ENCODE measurements at regions not wholly inside any gene's neighbourhood (a gene's known extent, or its start where the extent isn't known, plus 50 kb on each side); places are given as distances from the start of the nearest gene placed in this dataset.

DNA sequence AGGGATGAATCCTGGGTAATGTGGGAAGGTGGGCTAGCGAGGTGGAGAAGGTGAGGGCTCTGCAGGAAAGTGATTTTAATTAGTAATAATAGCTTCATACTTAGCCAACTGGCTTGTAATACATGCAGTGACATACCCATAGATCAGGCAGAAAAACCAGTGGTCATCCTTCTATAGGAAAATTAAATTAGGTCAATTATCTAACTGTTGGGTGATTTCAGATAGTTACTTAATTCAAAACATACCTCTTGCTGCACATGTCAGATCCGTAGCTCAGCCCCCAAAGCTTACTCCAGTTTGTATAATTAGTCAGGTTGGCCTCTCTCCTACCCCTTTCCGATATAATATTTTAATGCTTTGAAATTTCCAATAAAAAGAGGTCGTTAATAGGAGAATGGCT is 137.0 kb downstream of the TMEM114 start:
- TF ChIP-seq, protein P1, sequence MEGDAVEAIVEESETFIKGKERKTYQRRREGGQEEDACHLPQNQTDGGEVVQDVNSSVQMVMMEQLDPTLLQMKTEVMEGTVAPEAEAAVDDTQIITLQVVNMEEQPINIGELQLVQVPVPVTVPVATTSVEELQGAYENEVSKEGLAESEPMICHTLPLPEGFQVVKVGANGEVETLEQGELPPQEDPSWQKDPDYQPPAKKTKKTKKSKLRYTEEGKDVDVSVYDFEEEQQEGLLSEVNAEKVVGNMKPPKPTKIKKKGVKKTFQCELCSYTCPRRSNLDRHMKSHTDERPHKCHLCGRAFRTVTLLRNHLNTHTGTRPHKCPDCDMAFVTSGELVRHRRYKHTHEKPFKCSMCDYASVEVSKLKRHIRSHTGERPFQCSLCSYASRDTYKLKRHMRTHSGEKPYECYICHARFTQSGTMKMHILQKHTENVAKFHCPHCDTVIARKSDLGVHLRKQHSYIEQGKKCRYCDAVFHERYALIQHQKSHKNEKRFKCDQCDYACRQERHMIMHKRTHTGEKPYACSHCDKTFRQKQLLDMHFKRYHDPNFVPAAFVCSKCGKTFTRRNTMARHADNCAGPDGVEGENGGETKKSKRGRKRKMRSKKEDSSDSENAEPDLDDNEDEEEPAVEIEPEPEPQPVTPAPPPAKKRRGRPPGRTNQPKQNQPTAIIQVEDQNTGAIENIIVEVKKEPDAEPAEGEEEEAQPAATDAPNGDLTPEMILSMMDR (conservative IDR thresholded peaks at IDR 0.05; ENCODE audit: low read length), result no peak
- no peak for TF ChIP-seq EZH2phosphoT487 (IDR thresholded peaks at IDR 0.05; ENCODE audit: borderline replicate concordance, low read depth, low read length)

All from OCI-LY7 (cell line).